ENCODE measurements at regions not wholly inside any gene's neighbourhood (a gene's known extent, or its start where the extent isn't known, plus 50 kb on each side); places are given as distances from the start of the nearest gene placed in this dataset.

GRCh38 chr18:45399146-45399545 lies 216.1 kb upstream of the SLC14A2 start:
- TF ChIP-seq EZH2phosphoT487 (IDR thresholded peaks at IDR 0.05) = no peak
- TF ChIP-seq CTCF (IDR thresholded peaks at IDR 0.05) = no peak
- TF ChIP-seq EZH2 (IDR thresholded peaks at IDR 0.05) = no peak
- Mint-ChIP-seq H3K36me3 (no peaks in the 10 kb centered on the region), H3K4me1 (no peaks in the 10 kb centered on the region), H3K27me3 (ENCODE audit: insufficient read depth, low read depth) (no peaks in the 10 kb centered on the region), H3K4me3 (no peak overlapping the region), H3K27ac (no peak overlapping the region), H3K9me3 (no peaks in the 10 kb centered on the region)
- Histone ChIP-seq H3K79me2 (ENCODE audit: low read depth) (no peaks in the 10 kb centered on the region), H3K9ac (no peak overlapping the region), H4K20me1 (ENCODE audit: low read depth) (no peaks in the 10 kb centered on the region), H3K4me1 (peaks cover 8% of the 10 kb centered on the region), H2AFZ (replicated peaks) (no peak overlapping the region), H3K4me3 (no peak overlapping the region), H3K36me3 (no peaks in the 10 kb centered on the region), H3K9me3 (ENCODE audit: low read depth) (no peaks in the 10 kb centered on the region), H3F3A (ENCODE audit: low read depth) (no peaks in the 10 kb centered on the region), H3K27me3 (no peaks in the 10 kb centered on the region), H3K4me2 (no peak overlapping the region), H3K27ac (no peak overlapping the region)
- no peak for DNase-seq (ENCODE audit: low spot score)

GRCh38 chr18:45399643-45400042 lies 215.6 kb upstream of the SLC14A2 start:
- no peak overlapping the region for H2AFZ ChIP-seq (replicated peaks)
- no peaks in the 10 kb centered on the region for H3K4me1 Mint-ChIP-seq

GRCh38 chr18:45402485-45403056 lies 212.7 kb upstream of the SLC14A2 start:
- Histone ChIP-seq H3K36me3 (no peaks in the 10 kb centered on the region), H3K4me3 (no peak overlapping the region), H3K79me2 (ENCODE audit: low read depth) (no peaks in the 10 kb centered on the region), H3K27ac (no peak overlapping the region), H4K20me1 (ENCODE audit: low read depth) (no peaks in the 10 kb centered on the region), H3K4me1 (peaks cover 8% of the 10 kb centered on the region), H3K4me2 (no peak overlapping the region), H3F3A (ENCODE audit: low read depth) (no peaks in the 10 kb centered on the region), H2AFZ (replicated peaks) (no peak overlapping the region), H3K9ac (no peak overlapping the region), H3K9me3 (ENCODE audit: low read depth) (no peaks in the 10 kb centered on the region), H3K27me3 (no peaks in the 10 kb centered on the region)
- H3K27ac Mint-ChIP-seq = no peak overlapping the region
- no peaks in the 10 kb centered on the region for H3K4me1 Mint-ChIP-seq
- peaks cover 2% of the 10 kb centered on the region for H3K27me3 Mint-ChIP-seq (ENCODE audit: insufficient read depth, low read depth)
- TF ChIP-seq EZH2phosphoT487 (IDR thresholded peaks at IDR 0.05) = no peak
- TF ChIP-seq EZH2 (IDR thresholded peaks at IDR 0.05) = no peak
- no peak for TF ChIP-seq CTCF (IDR thresholded peaks at IDR 0.05)
- H3K36me3 Mint-ChIP-seq = no peaks in the 10 kb centered on the region
- no peak overlapping the region for H3K4me3 Mint-ChIP-seq
- peaks cover 8% of the 10 kb centered on the region for H3K9me3 Mint-ChIP-seq
- DNase-seq (ENCODE audit: low spot score) = no peak

More at GRCh38 chr18:45399643-45400042, 215.6 kb upstream of the SLC14A2 start:
- no peaks in the 10 kb centered on the region for H3K27me3 Mint-ChIP-seq (ENCODE audit: insufficient read depth, low read depth)
- Histone ChIP-seq H3K27me3 (no peaks in the 10 kb centered on the region), H3K4me1 (peaks cover 8% of the 10 kb centered on the region), H3F3A (ENCODE audit: low read depth) (no peaks in the 10 kb centered on the region), H3K9me3 (ENCODE audit: low read depth) (no peaks in the 10 kb centered on the region), H3K36me3 (no peaks in the 10 kb centered on the region), H3K9ac (no peak overlapping the region), H3K27ac (no peak overlapping the region), H3K4me3 (no peak overlapping the region), H3K4me2 (no peak overlapping the region), H4K20me1 (ENCODE audit: low read depth) (no peaks in the 10 kb centered on the region), H3K79me2 (ENCODE audit: low read depth) (no peaks in the 10 kb centered on the region)
- H3K36me3 Mint-ChIP-seq = no peaks in the 10 kb centered on the region
- no peak overlapping the region for H3K4me3 Mint-ChIP-seq
- no peak for TF ChIP-seq EZH2phosphoT487 (IDR thresholded peaks at IDR 0.05)
- TF ChIP-seq EZH2 (IDR thresholded peaks at IDR 0.05) = no peak
- TF ChIP-seq CTCF (IDR thresholded peaks at IDR 0.05) = no peak
- no peak for DNase-seq (ENCODE audit: low spot score)
- H3K9me3 Mint-ChIP-seq = no peaks in the 10 kb centered on the region
- no peak overlapping the region for H3K27ac Mint-ChIP-seq
